ENCODE measurements at regions not wholly inside any gene's neighbourhood (a gene's known extent, or its start where the extent isn't known, plus 50 kb on each side); places are given as distances from the start of the nearest gene placed in this dataset.
"Not testable (repeated sequence)": the region's sequence is repeated elsewhere in the genome, so short reads cannot be mapped to it uniquely, and the experiment has no call there.

DNA sequence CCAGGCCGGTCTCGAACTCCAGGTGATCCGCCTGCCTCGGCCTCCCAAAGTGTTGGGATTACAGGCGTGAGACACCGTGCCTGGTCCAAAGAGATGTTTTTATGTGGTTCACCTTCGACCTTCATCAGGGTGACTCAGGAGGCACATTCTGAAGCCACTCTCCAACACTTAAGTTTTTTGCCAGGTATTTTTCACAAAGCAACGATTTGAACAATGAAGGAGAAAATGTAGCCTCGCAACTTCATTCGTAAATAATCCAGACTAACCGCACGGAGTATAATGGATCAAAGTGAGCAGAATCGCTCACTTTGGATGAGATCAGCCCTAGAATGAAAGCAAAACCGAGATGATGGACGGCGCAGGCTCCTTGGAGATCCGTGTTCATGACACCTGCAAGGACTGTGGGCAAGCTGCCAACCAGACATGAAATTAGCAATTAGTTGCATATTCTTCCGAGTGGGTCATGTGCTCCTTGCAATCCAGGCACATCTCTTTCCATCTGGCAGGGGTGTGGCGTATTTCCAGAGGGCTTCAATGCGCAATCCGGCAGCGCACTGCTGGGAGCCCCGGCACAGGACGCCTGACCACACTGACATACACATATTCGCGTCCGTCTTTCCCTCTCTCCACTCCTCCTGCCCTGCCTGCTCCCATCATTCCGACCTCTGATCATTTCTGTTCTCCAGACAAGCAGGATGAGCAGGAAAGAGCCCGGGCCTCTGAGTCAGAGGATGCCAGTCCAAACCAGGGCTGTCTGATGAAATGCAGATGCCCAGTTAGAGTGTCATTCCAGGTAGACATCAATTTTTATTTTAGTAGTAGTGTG, 148.4 kb downstream of the KLF6 start:
- no peaks in the 10 kb centered on the region for H3K27me3 ChIP-seq (ENCODE audit: insufficient read depth, low read length)
- no peaks in the 10 kb centered on the region for H3K9me3 ChIP-seq (ENCODE audit: low read depth, low read length)
- H3K4me1 ChIP-seq (ENCODE audit: insufficient read depth, low read length) = no peaks in the 10 kb centered on the region
- H3K4me3 ChIP-seq (ENCODE audit: low read length) = no peak overlapping the region

DNA sequence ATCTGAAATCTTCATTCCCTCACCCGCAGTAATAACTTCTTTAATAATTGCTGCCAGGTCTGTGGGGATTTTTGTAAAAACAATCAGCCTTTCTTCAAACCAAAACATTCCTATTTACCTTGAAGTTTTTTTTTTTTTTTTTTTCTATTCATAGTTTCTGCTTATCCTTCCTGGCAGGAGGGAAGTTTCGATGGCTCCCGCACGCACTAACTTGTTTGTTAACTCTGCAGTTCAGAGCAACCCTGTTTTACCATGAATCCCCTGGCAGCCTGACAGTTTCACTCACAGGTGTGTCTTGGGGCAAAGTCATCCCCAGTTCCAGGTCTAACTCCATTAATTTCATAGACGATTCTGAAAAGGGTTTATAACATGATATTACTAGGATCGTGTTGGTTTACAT, 149.3 kb downstream of the KLF6 start:
- Histone ChIP-seq H3K4me1 (ENCODE audit: insufficient read depth, low read length) (no peaks in the 10 kb centered on the region), H3K4me3 (ENCODE audit: low read length) (no peak overlapping the region), H3K9me3 (ENCODE audit: low read depth, low read length) (no peaks in the 10 kb centered on the region), H3K27me3 (ENCODE audit: insufficient read depth, low read length) (no peaks in the 10 kb centered on the region)

DNA sequence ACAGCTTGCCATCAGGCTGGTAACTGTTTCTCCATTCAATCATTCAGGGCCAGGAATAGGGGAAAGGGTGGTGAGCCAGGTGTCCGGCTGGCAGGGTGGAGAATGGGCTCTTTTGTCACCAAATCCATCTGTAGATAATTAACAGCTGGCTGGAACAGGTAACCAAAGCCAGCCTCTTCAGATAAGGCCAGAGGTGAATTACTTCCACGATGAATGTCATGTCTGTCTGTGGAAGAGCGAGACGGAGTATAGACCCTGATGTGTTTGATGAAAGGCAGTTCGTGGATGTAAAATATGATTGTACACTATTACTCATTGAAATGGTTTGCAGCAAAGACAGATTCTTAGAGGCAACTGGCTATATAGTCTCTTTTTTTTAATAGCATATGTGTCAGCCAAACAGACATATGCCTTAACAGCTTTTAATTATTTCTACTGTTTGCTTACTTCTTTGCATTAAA, 149.8 kb downstream of the KLF6 start:
- Histone ChIP-seq H3K9me3 (ENCODE audit: low read depth, low read length) (no peaks in the 10 kb centered on the region), H3K4me3 (ENCODE audit: low read length) (no peak overlapping the region), H3K4me1 (ENCODE audit: insufficient read depth, low read length) (no peaks in the 10 kb centered on the region), H3K27me3 (ENCODE audit: insufficient read depth, low read length) (no peaks in the 10 kb centered on the region)

GRCh38 chr10:3634646-3635045, 150.4 kb downstream of the KLF6 start:
- not testable (repeated sequence) for H3K9me3 ChIP-seq (ENCODE audit: low read depth, low read length); H3K27me3 ChIP-seq (ENCODE audit: insufficient read depth, low read length); H3K4me1 ChIP-seq (ENCODE audit: insufficient read depth, low read length); H3K4me3 ChIP-seq (ENCODE audit: low read length)

DNA sequence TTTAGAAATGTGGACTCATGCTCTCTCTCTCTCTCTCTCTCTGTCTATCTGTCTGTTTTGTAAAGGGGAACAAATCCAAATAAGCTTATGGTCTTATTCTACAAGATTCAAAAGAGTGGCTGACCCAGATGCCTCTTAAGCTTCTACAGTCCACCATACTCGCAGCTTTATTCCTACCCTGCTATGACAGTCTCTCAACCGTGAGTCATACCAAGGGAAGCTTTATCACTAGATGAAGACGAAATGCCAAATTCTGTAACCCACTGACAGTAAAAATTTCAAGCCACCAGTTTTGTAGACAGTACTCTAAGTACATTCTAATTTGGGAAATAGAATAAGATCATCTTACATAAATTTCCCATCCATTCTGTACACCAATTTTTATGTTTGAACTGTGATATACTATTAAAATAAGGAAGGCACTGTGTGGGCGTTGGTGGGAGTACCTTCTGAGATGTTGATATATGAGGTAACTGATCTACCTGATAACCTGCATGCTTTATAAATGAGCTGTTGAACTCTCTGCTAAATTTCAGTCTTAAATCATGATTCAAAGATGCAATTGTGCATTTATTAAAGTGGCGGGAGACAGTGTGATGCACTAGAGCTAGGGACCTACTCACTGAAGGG, 153.2 kb downstream of the KLF6 start:
- no peak overlapping the region for H3K4me3 ChIP-seq (ENCODE audit: low read length)
- H3K4me1 ChIP-seq (ENCODE audit: insufficient read depth, low read length) = no peaks in the 10 kb centered on the region
- no peaks in the 10 kb centered on the region for H3K9me3 ChIP-seq (ENCODE audit: low read depth, low read length)
- no peaks in the 10 kb centered on the region for H3K27me3 ChIP-seq (ENCODE audit: insufficient read depth, low read length)

GRCh38 chr10:3631291-3631690, 153.7 kb downstream of the KLF6 start:
- no peaks in the 10 kb centered on the region for H3K9me3 ChIP-seq (ENCODE audit: low read depth, low read length)
- H3K4me1 ChIP-seq (ENCODE audit: insufficient read depth, low read length) = no peaks in the 10 kb centered on the region
- H3K4me3 ChIP-seq (ENCODE audit: low read length) = no peak overlapping the region
- no peaks in the 10 kb centered on the region for H3K27me3 ChIP-seq (ENCODE audit: insufficient read depth, low read length)

GRCh38 chr10:3625959-3626751, 158.9 kb downstream of the KLF6 start:
- H3K9me3 ChIP-seq (ENCODE audit: low read depth, low read length) = no peaks in the 10 kb centered on the region
- no peaks in the 10 kb centered on the region for H3K4me1 ChIP-seq (ENCODE audit: insufficient read depth, low read length)
- H3K27me3 ChIP-seq (ENCODE audit: insufficient read depth, low read length) = no peaks in the 10 kb centered on the region
- H3K4me3 ChIP-seq (ENCODE audit: low read length) = no peak overlapping the region

DNA sequence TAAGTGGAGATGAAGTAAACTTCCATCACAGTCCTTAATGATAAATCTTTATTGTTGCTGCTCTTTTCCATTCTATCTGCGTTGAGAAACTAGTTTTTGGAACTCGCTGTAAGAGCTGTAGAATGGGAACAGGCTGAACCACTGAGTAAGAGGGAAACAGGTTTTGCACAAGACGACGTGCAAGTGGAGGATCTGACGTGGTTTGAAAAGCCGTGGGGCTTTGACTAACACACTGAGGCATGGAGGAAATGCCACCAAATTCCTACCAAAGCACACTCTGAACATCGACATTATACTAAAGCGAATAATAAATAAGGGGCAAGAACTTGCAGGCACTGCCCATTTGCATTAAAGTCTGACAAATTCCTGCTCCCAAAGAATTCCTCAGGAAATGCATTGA, 160.6 kb downstream of the KLF6 start:
- Histone ChIP-seq H3K27me3 (ENCODE audit: insufficient read depth, low read length) (no peaks in the 10 kb centered on the region), H3K9me3 (ENCODE audit: low read depth, low read length) (peaks cover 7% of the 10 kb centered on the region), H3K4me3 (ENCODE audit: low read length) (no peak overlapping the region), H3K4me1 (ENCODE audit: insufficient read depth, low read length) (no peaks in the 10 kb centered on the region)

DNA sequence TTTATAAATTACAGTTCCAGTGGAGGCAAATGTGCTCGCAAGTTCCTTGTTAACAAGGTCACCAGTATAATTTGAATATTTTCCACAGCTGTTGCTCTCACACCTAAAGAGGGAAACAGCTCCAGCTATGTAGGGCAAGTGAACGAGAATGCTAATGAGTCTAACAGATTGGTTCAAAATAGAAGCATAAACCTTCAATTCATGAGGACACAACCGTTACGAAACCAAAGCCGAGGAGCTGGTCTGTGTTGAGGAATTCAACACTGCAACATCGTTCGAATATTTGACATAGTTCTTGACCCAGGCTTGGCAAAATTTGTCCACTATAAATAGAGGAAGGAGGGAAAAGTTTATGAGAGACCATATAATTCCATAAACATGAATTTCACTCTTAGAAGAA, 161.3 kb downstream of the KLF6 start:
- no peaks in the 10 kb centered on the region for H3K27me3 ChIP-seq (ENCODE audit: insufficient read depth, low read length)
- H3K9me3 ChIP-seq (ENCODE audit: low read depth, low read length) = peaks cover 7% of the 10 kb centered on the region
- no peaks in the 10 kb centered on the region for H3K4me1 ChIP-seq (ENCODE audit: insufficient read depth, low read length)
- H3K4me3 ChIP-seq (ENCODE audit: low read length) = no peak overlapping the region

DNA sequence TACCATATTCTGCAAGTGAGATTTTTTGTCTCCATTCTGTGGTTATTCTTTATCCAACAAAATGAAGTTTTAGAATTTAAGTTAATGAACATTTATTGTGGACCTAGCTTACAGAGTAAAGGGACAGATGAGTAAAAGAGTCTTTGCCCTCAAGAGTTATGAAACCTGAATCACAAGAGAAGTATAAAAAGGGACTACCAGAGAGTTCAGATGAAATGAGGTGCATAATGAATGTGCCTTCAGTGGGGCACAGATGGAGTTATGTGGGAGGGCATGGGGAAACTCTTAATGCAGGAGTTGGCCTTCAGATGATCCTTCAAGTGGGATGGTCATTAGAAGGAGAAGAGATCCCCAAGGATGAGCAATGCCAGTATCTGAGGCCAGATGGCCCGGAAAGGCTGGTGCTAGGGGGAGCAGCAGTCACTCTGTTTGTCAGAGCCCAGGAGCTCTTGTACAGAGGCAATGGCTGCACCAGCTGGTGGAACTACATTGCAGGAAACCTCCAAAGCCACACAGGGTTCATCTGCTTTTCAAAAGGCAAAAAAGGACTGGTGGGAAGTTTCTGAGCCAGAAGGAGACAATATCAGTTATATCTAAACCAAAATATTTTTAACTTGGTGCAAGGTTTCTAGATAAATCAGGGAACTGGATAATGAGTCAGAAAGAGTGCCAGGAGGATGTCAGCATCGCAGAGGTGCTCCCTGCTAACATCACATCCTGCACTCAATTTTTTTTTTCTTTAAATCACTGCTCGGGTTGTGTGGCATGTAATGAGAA, 162.0 kb downstream of the KLF6 start:
- Histone ChIP-seq H3K9me3 (ENCODE audit: low read depth, low read length) (peaks cover 7% of the 10 kb centered on the region), H3K4me1 (ENCODE audit: insufficient read depth, low read length) (no peaks in the 10 kb centered on the region), H3K4me3 (ENCODE audit: low read length) (no peak overlapping the region), H3K27me3 (ENCODE audit: insufficient read depth, low read length) (no peaks in the 10 kb centered on the region)

DNA sequence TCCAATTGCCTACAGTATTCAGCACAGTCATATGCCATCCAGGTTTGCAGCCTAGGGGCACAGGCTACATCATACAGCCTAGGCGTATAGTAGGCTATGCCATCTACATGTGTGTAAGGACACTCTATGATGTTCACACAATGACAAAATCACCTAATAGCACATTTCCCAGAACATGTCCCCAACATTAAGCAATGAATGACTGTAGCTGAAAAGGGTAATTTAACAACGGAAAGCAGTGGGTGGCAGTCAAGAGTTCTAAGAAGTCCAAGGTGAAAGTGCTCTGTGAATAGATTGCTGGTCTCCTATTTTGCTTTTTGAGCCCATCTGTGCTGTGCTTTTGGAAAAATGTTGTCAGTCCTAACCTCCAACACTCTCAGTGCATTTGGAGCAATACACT, 162.6 kb downstream of the KLF6 start:
- Histone ChIP-seq H3K27me3 (ENCODE audit: insufficient read depth, low read length) (no peaks in the 10 kb centered on the region), H3K4me1 (ENCODE audit: insufficient read depth, low read length) (no peaks in the 10 kb centered on the region), H3K4me3 (ENCODE audit: low read length) (no peak overlapping the region), H3K9me3 (ENCODE audit: low read depth, low read length) (peaks cover 7% of the 10 kb centered on the region)

GRCh38 chr10:3620818-3621217, 164.2 kb downstream of the KLF6 start:
- Histone ChIP-seq H3K27me3 (ENCODE audit: insufficient read depth, low read length) (no peaks in the 10 kb centered on the region), H3K4me1 (ENCODE audit: insufficient read depth, low read length) (no peaks in the 10 kb centered on the region), H3K4me3 (ENCODE audit: low read length) (no peak overlapping the region)

GRCh38 chr10:3619241-3619640, 165.8 kb downstream of the KLF6 start:
- Histone ChIP-seq H3K4me3 (ENCODE audit: low read length) (no peak overlapping the region), H3K4me1 (ENCODE audit: insufficient read depth, low read length) (no peaks in the 10 kb centered on the region)

More at GRCh38 chr10:3620818-3621217, 164.2 kb downstream of the KLF6 start:
- H3K9me3 ChIP-seq (ENCODE audit: low read depth, low read length) = peaks cover 7% of the 10 kb centered on the region

DNA sequence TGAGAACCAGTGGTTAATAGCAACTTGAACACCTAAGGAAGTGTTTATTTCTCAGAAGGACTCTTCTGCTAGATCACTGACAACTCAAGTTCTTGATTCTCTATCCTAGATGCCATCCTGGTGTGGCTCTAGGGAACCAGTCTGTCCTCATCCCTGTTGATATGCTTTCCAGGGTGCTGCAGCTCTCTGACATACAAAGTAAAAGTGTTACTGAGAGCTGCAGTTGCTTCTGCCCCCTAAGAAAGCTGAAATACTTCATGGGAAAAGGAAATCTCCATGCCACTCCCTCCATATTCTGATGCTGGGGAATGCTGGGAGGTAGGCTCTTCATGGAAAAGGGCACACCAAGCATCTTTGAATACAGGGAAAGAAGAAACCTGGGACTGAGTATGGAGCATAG, 168.1 kb downstream of the KLF6 start:
- H3K9me3 ChIP-seq (ENCODE audit: low read depth, low read length) = peaks cover 14% of the 10 kb centered on the region

More at GRCh38 chr10:3619241-3619640, 165.8 kb downstream of the KLF6 start:
- H3K27me3 ChIP-seq (ENCODE audit: insufficient read depth, low read length) = no peaks in the 10 kb centered on the region
- peaks cover 7% of the 10 kb centered on the region for H3K9me3 ChIP-seq (ENCODE audit: low read depth, low read length)

More for the DNA sequence above, 168.1 kb downstream of the KLF6 start:
- Histone ChIP-seq H3K4me3 (ENCODE audit: low read length) (no peak overlapping the region), H3K27me3 (ENCODE audit: insufficient read depth, low read length) (no peaks in the 10 kb centered on the region), H3K4me1 (ENCODE audit: insufficient read depth, low read length) (no peaks in the 10 kb centered on the region)

Measured in mononuclear cell (primary cell).